ENCODE measurements at regions not wholly inside any gene's neighbourhood (a gene's known extent, or its start where the extent isn't known, plus 50 kb on each side); places are given as distances from the start of the nearest gene placed in this dataset.

GRCh38 chr12:90244232-90244631, 535.6 kb upstream of the ATP2B1 start:
- WGBS, 2 donors = 92 to 97% methylated on average over 3 of the region's 3 CpGs
- H3K4me3 ChIP-seq = no peak overlapping the region
- H3K27ac ChIP-seq = no peak overlapping the region
- H3K9me3 ChIP-seq = no peaks in the 10 kb centered on the region
- no peak for DNase-seq
- TF ChIP-seq POLR2AphosphoS5 (IDR thresholded peaks at IDR 0.05) (no peak), POLR2A (IDR thresholded peaks at IDR 0.05) (no peak), CTCF (IDR thresholded peaks at IDR 0.05) (no peak), EP300 (IDR thresholded peaks at IDR 0.05) (no peak)
- H3K27me3 ChIP-seq = no peaks in the 10 kb centered on the region
- no peaks in the 10 kb centered on the region for H3K36me3 ChIP-seq
- H3K4me1 ChIP-seq = peaks cover 0 to 6% (median 5%) of the 10 kb centered on the region in 4 donors
- intact Hi-C loops (cut with DNase I) = no loop called here

GRCh38 chr12:90243211-90243610, 534.6 kb upstream of the ATP2B1 start:
- TF ChIP-seq EP300 (IDR thresholded peaks at IDR 0.05) (no peak), POLR2A (IDR thresholded peaks at IDR 0.05) (no peak), CTCF (IDR thresholded peaks at IDR 0.05) (no peak), POLR2AphosphoS5 (IDR thresholded peaks at IDR 0.05) (no peak)
- Histone ChIP-seq H3K36me3 (no peaks in the 10 kb centered on the region), H3K4me3 (no peak overlapping the region), H3K4me1 (peaks cover 0 to 6% (median 5%) of the 10 kb centered on the region in 4 donors), H3K9me3 (no peaks in the 10 kb centered on the region), H3K27ac (no peak overlapping the region), H3K27me3 (no peaks in the 10 kb centered on the region)
- no peak for DNase-seq
- 73 to 80% methylated on average over 4 of the region's 4 CpGs for WGBS, 2 donors
- intact Hi-C loops (cut with DNase I) = no loop called here

GRCh38 chr12:90239732-90240260, 531.2 kb upstream of the ATP2B1 start:
- DNase-seq = no peak
- Histone ChIP-seq H3K36me3 (no peaks in the 10 kb centered on the region), H3K4me3 (no peak overlapping the region), H3K27me3 (no peaks in the 10 kb centered on the region), H3K27ac (no peak overlapping the region), H3K4me1 (no peaks in the 10 kb centered on the region), H3K9me3 (no peaks in the 10 kb centered on the region)
- TF ChIP-seq CTCF (IDR thresholded peaks at IDR 0.05) = no peak
- no peak for TF ChIP-seq EP300 (IDR thresholded peaks at IDR 0.05)
- TF ChIP-seq POLR2A (IDR thresholded peaks at IDR 0.05) = no peak
- TF ChIP-seq POLR2AphosphoS5 (IDR thresholded peaks at IDR 0.05) = no peak
- WGBS, 2 donors = 22 to 76% methylated on average over 1 of the region's 1 CpG
- intact Hi-C loops (cut with DNase I) = no loop called here

GRCh38 chr12:90238663-90239271, 530.1 kb upstream of the ATP2B1 start:
- no peaks in the 10 kb centered on the region for H3K36me3 ChIP-seq
- intact Hi-C loops (cut with DNase I) = no loop called here
- H3K9me3 ChIP-seq = no peaks in the 10 kb centered on the region
- H3K27ac ChIP-seq = no peak overlapping the region
- H3K4me1 ChIP-seq = no peaks in the 10 kb centered on the region
- no peak for DNase-seq
- no peaks in the 10 kb centered on the region for H3K27me3 ChIP-seq
- 54 to 67% methylated on average over 2 of the region's 2 CpGs for WGBS, 2 donors
- H3K4me3 ChIP-seq = no peak overlapping the region
- TF ChIP-seq POLR2A (IDR thresholded peaks at IDR 0.05) = no peak
- no peak for TF ChIP-seq POLR2AphosphoS5 (IDR thresholded peaks at IDR 0.05)
- TF ChIP-seq CTCF (IDR thresholded peaks at IDR 0.05) = no peak
- no peak for TF ChIP-seq EP300 (IDR thresholded peaks at IDR 0.05)

GRCh38 chr12:90237841-90238240, 529.2 kb upstream of the ATP2B1 start:
- Histone ChIP-seq H3K4me1 (no peaks in the 10 kb centered on the region), H3K9me3 (no peaks in the 10 kb centered on the region), H3K27ac (no peak overlapping the region), H3K36me3 (no peaks in the 10 kb centered on the region), H3K4me3 (no peak overlapping the region), H3K27me3 (no peaks in the 10 kb centered on the region)
- intact Hi-C loops (cut with DNase I) = no loop called here
- WGBS, 2 donors = 91 to 94% methylated on average over 3 of the region's 3 CpGs
- DNase-seq = no peak
- TF ChIP-seq POLR2AphosphoS5 (IDR thresholded peaks at IDR 0.05) = no peak
- TF ChIP-seq EP300 (IDR thresholded peaks at IDR 0.05) = no peak
- TF ChIP-seq CTCF (IDR thresholded peaks at IDR 0.05) = no peak
- no peak for TF ChIP-seq POLR2A (IDR thresholded peaks at IDR 0.05)

Data from sigmoid colon (tissue), 6 donors.